Endodermal cell (in vitro differentiated cells): ENCODE measurements at regions not wholly inside any gene's neighbourhood (a gene's known extent, or its start where the extent isn't known, plus 50 kb on each side); places are given as distances from the start of the nearest gene placed in this dataset.

Source experiments
- DNase-seq: peaks from one replicate; pipeline ENCODE4 v3.0.0-alpha.2; 2017
- H3K27ac ChIP-seq: 2 replicates; pipeline ENCODE4 v1.5.1; 2013; ENCODE audit warnings: mild to moderate bottlenecking, low read depth, low read length, moderate library complexity
- H3K27me3 ChIP-seq: 2 replicates; pipeline ENCODE4 v1.6.1; 2013; ENCODE audit warnings: mild to moderate bottlenecking, low read length, moderate library complexity; ENCODE audit not compliant: insufficient read depth, control insufficient read depth, poor library complexity, severe bottlenecking
- H3K36me3 ChIP-seq: 2 replicates; pipeline ENCODE4 v1.7.0; 2013; ENCODE audit warnings: mild to moderate bottlenecking, low read length, moderate library complexity; ENCODE audit not compliant: control insufficient read depth, insufficient read depth
- H3K4me1 ChIP-seq: one replicate; pipeline ENCODE4 v1.7.0; 2013; ENCODE audit warnings: low read length; ENCODE audit not compliant: control insufficient read depth, insufficient read depth
- H3K4me3 ChIP-seq: 2 replicates; pipeline ENCODE4 v1.5.1; 2013; ENCODE audit warnings: mild to moderate bottlenecking, low read length, moderate library complexity
- H3K9ac ChIP-seq: 2 replicates; pipeline ENCODE4 v1.6.1; 2013; ENCODE audit warnings: mild to moderate bottlenecking, low read length, moderate library complexity; ENCODE audit not compliant: poor library complexity, severe bottlenecking; ENCODE audit errors: extremely low read depth
- H3K9me3 ChIP-seq: 2 replicates; pipeline ENCODE4 v1.6.1; 2013; ENCODE audit warnings: mild to moderate bottlenecking, low read length, moderate library complexity; ENCODE audit not compliant: control insufficient read depth
- H3K27ac Mint-ChIP-seq: 2 replicates; pipeline ENCODE4 v1.8.0; 2020; ENCODE audit warnings: mixed read lengths
- H3K27me3 Mint-ChIP-seq: 2 replicates; pipeline ENCODE4 v1.8.0; 2021; ENCODE audit warnings: mild to moderate bottlenecking, mixed read lengths; ENCODE audit not compliant: insufficient read depth
- H3K36me3 Mint-ChIP-seq: 2 replicates; pipeline ENCODE4 v1.8.0; 2020; ENCODE audit warnings: low read depth, mixed read lengths
- H3K4me1 Mint-ChIP-seq: 2 replicates; pipeline ENCODE4 v1.8.0; 2020; ENCODE audit warnings: mixed read lengths
- H3K4me3 Mint-ChIP-seq: 2 replicates; pipeline ENCODE4 v1.8.0; 2020; ENCODE audit warnings: mild to moderate bottlenecking, moderate library complexity, mixed read lengths
- H3K9me3 Mint-ChIP-seq: 2 replicates; pipeline ENCODE4 v1.8.0; 2020; ENCODE audit warnings: mild to moderate bottlenecking, mixed read lengths
- WGBS, 2 experiments: methylation state at CpG; one replicate each; pipeline versions ENCODE4 v1.1.5 to v1.1.7; 2013; ENCODE audit warnings: missing lambda C conversion rate in 2 of 2, mixed read lengths in 1 of 2; ENCODE audit not compliant: insufficient coverage in 1 of 2, insufficient read length in 1 of 2; 5-methylcytosine and 5-hydroxymethylcytosine counted together
- TF ChIP-seq, protein P1 (sequence below): fragments of 200-600 bp; sonication (generic); conservative IDR thresholded peaks from 2 replicates; pipeline ENCODE4 v1.5.0; 2021; ENCODE audit warnings: antibody characterized with exemption, mild to moderate bottlenecking

DNA sequence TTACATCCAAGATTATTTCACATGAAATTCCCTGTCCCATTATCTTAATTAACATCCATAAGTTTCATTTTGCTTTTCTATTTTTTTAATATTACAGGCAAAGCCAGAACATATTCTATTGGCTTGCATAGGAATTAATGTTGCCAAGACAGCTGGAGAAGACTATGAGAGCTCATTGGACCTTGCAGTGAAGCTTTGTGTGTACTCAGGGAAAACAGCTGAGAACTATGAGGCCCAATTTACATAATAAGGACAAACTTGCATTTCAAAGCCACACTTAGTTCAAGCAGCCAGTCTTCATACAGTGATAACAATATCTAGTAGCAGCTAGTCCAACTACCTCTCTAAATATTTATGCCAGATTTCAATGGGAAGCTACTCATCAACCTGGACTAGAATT is 134.4 kb downstream of the DDX53 start:
- no peak overlapping the region for H3K9ac ChIP-seq
- TF ChIP-seq, protein P1, sequence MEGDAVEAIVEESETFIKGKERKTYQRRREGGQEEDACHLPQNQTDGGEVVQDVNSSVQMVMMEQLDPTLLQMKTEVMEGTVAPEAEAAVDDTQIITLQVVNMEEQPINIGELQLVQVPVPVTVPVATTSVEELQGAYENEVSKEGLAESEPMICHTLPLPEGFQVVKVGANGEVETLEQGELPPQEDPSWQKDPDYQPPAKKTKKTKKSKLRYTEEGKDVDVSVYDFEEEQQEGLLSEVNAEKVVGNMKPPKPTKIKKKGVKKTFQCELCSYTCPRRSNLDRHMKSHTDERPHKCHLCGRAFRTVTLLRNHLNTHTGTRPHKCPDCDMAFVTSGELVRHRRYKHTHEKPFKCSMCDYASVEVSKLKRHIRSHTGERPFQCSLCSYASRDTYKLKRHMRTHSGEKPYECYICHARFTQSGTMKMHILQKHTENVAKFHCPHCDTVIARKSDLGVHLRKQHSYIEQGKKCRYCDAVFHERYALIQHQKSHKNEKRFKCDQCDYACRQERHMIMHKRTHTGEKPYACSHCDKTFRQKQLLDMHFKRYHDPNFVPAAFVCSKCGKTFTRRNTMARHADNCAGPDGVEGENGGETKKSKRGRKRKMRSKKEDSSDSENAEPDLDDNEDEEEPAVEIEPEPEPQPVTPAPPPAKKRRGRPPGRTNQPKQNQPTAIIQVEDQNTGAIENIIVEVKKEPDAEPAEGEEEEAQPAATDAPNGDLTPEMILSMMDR, result no peak

DNA sequence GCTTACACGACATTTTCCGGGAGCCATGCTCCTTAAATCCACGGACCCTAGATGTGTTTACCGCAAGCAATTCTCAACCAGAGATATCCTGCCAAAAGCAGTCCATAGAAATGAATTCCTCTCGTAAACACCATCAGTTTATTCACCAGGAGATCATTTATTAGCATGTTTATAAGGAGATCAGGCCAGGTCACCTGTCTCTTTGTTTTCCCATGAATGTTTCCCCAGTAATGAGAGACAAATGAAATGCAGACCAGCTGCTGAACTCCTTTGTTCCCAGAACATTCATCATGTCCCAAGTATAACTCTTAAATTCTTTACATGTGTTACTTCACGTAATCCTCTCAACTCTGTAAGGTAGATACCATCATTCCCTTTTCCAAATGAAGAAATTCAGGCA is 137.1 kb downstream of the DDX53 start:
- Mint-ChIP-seq H3K4me3 (no peak overlapping the region), H3K9me3 (no peaks in the 10 kb centered on the region), H3K4me1 (no peaks in the 10 kb centered on the region), H3K27ac (no peak overlapping the region), H3K36me3 (no peaks in the 10 kb centered on the region), H3K27me3 (no peaks in the 10 kb centered on the region)
- H3K4me3 ChIP-seq, result no peak overlapping the region
- no peak overlapping the region for H3K27ac ChIP-seq
- no peaks in the 10 kb centered on the region for H3K27me3 ChIP-seq
- no peaks in the 10 kb centered on the region for H3K4me1 ChIP-seq
- TF ChIP-seq, protein P1, result no peak
- H3K9me3 ChIP-seq, result no peaks in the 10 kb centered on the region
- no peak for DNase-seq
- H3K36me3 ChIP-seq, result no peaks in the 10 kb centered on the region
- no peak overlapping the region for H3K9ac ChIP-seq
- WGBS, 2 experiments, result 88 to 100% methylated on average over 1 to 6 of the region's 6 CpGs

More for the DNA sequence above, 134.4 kb downstream of the DDX53 start:
- H3K27ac Mint-ChIP-seq, result no peak overlapping the region
- Histone ChIP-seq H3K36me3 (no peaks in the 10 kb centered on the region), H3K9me3 (no peaks in the 10 kb centered on the region), H3K27me3 (no peaks in the 10 kb centered on the region), H3K4me3 (no peak overlapping the region), H3K27ac (no peak overlapping the region), H3K4me1 (no peaks in the 10 kb centered on the region)
- no peak overlapping the region for H3K4me3 Mint-ChIP-seq
- H3K36me3 Mint-ChIP-seq, result peaks cover under 1% of the 10 kb centered on the region
- H3K9me3 Mint-ChIP-seq, result peaks cover 8% of the 10 kb centered on the region
- no peak for DNase-seq
- H3K27me3 Mint-ChIP-seq, result no peaks in the 10 kb centered on the region
- H3K4me1 Mint-ChIP-seq, result peaks cover 5% of the 10 kb centered on the region

DNA sequence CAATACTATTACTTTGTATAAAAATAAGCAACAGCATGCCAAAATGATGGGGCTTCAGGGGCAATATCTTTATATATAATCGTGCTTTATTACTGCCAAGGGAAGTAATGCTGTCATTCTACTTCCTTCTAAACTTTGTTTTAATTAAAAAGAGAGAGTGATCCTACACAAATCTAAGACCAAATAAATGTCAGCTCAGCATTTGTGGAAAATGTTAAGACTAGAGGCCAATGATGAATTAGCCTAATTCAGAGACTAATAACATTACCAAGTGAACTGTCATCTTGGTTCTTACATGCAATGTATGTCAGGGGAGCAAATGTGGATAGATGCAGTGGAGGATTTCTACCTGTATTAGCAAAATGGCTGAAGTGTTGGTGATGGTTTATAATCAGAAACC is 166.4 kb upstream of the PTCHD1 start:
- H3K27me3 Mint-ChIP-seq, result no peaks in the 10 kb centered on the region
- Histone ChIP-seq H3K27me3 (no peaks in the 10 kb centered on the region), H3K4me3 (no peak overlapping the region), H3K27ac (no peak overlapping the region), H3K9me3 (no peaks in the 10 kb centered on the region), H3K9ac (no peak overlapping the region), H3K36me3 (no peaks in the 10 kb centered on the region), H3K4me1 (no peaks in the 10 kb centered on the region)
- no peaks in the 10 kb centered on the region for H3K4me1 Mint-ChIP-seq
- TF ChIP-seq, protein P1, result no peak
- no CpG with 5 or more reads among the region's 1 CpG for WGBS, 2 experiments
- no peak overlapping the region for H3K27ac Mint-ChIP-seq
- H3K9me3 Mint-ChIP-seq, result no peaks in the 10 kb centered on the region
- no peaks in the 10 kb centered on the region for H3K36me3 Mint-ChIP-seq
- no peak for DNase-seq
- no peak overlapping the region for H3K4me3 Mint-ChIP-seq
